ENCODE measurements at regions not wholly inside any gene's neighbourhood (a gene's known extent, or its start where the extent isn't known, plus 50 kb on each side); places are given as distances from the start of the nearest gene placed in this dataset.

GRCh38 chr2:64838817-64839216 lies 150.4 kb upstream of the SLC1A4 start:
- 66% methylated on average over 8 of the region's 8 CpGs for WGBS
- Histone ChIP-seq H3K9ac (ENCODE audit: low read depth in 1 of 2, low read length in 2 of 2) (no peak overlapping the region), H3K9me3 (ENCODE audit: control insufficient read depth in 4 of 4, low read length in 3 of 4) (no peaks in the 10 kb centered on the region), H3K4me3 (ENCODE audit: low read depth in 1 of 3, low read length in 3 of 3) (no peak overlapping the region), H3K36me3 (ENCODE audit: control insufficient read depth in 4 of 4, insufficient read depth in 3 of 4, low read depth in 1 of 4, low read length in 3 of 4) (no peaks in the 10 kb centered on the region), H3K27ac (ENCODE audit: low read depth in 1 of 2, low read length in 2 of 2) (no peak overlapping the region), H3K4me1 (ENCODE audit: control insufficient read depth in 4 of 4, insufficient read depth in 4 of 4, low read length in 3 of 4) (peaks cover 3 to 11% (median 9%) of the 10 kb centered on the region in 4 donors), H3K27me3 (ENCODE audit: control insufficient read depth in 4 of 4, insufficient read depth in 4 of 4, low read length in 3 of 4) (no peaks in the 10 kb centered on the region)
- DNase-seq (ENCODE audit: low spot score): no peak
- TF ChIP-seq EGR1 (IDR thresholded peaks at IDR 0.05; ENCODE audit: low read depth in 2 of 2) (no peak), GABPA (IDR thresholded peaks at IDR 0.05 in 1 of 2, conservative IDR thresholded peaks at IDR 0.05 in 1 of 2) (no peak), NR2F2 (IDR thresholded peaks at IDR 0.05) (no peak), FOXA2 (IDR thresholded peaks at IDR 0.05) (no peak), ZBTB33 (IDR thresholded peaks at IDR 0.05) (no peak), RAD21 (IDR thresholded peaks at IDR 0.05) (no peak), TAF1 (conservative IDR thresholded peaks at IDR 0.05) (no peak), JUND (IDR thresholded peaks at IDR 0.05) (no peak)

GRCh38 chr2:64839844-64840243 lies 149.4 kb upstream of the SLC1A4 start:
- DNase-seq (ENCODE audit: low spot score): no peak
- no peak for TF ChIP-seq TAF1 (conservative IDR thresholded peaks at IDR 0.05)
- TF ChIP-seq FOXA2 (IDR thresholded peaks at IDR 0.05): no peak
- no peak for TF ChIP-seq HNF4A (conservative IDR thresholded peaks at IDR 0.05)
- no peak for TF ChIP-seq REST (IDR thresholded peaks at IDR 0.05)
- no peak for TF ChIP-seq CTCF (IDR thresholded peaks at IDR 0.05; ENCODE audit: low read depth, low read length, missing input control)
- no peak for TF ChIP-seq ZBTB33 (IDR thresholded peaks at IDR 0.05)
- no peak for TF ChIP-seq MAX (IDR thresholded peaks at IDR 0.05)
- TF ChIP-seq RAD21 (IDR thresholded peaks at IDR 0.05): no peak
- TF ChIP-seq GABPA (IDR thresholded peaks at IDR 0.05 in 1 of 2, conservative IDR thresholded peaks at IDR 0.05 in 1 of 2): no peak
- TF ChIP-seq ATF3 (IDR thresholded peaks at IDR 0.05): no peak
- TF ChIP-seq RXRA (IDR thresholded peaks at IDR 0.05): no peak
- Histone ChIP-seq H3K27ac (ENCODE audit: low read depth in 1 of 2, low read length in 2 of 2) (no peak overlapping the region), H3K9me3 (ENCODE audit: control insufficient read depth in 4 of 4, low read length in 3 of 4) (no peaks in the 10 kb centered on the region), H3K27me3 (ENCODE audit: control insufficient read depth in 4 of 4, insufficient read depth in 4 of 4, low read length in 3 of 4) (no peaks in the 10 kb centered on the region), H3K36me3 (ENCODE audit: control insufficient read depth in 4 of 4, insufficient read depth in 3 of 4, low read depth in 1 of 4, low read length in 3 of 4) (no peaks in the 10 kb centered on the region), H3K4me3 (ENCODE audit: low read depth in 1 of 3, low read length in 3 of 3) (no peak overlapping the region), H3K4me1 (ENCODE audit: control insufficient read depth in 4 of 4, insufficient read depth in 4 of 4, low read length in 3 of 4) (peaks cover 3 to 11% (median 9%) of the 10 kb centered on the region in 4 donors), H3K9ac (ENCODE audit: low read depth in 1 of 2, low read length in 2 of 2) (no peak overlapping the region)
- 76% methylated on average over 6 of the region's 6 CpGs for WGBS

All from liver (tissue), 8 donors.